ENCODE measurements at regions not wholly inside any gene's neighbourhood (a gene's known extent, or its start where the extent isn't known, plus 50 kb on each side); places are given as distances from the start of the nearest gene placed in this dataset.
"Not testable (repeated sequence)": the region's sequence is repeated elsewhere in the genome, so short reads cannot be mapped to it uniquely, and the experiment has no call there.

DNA sequence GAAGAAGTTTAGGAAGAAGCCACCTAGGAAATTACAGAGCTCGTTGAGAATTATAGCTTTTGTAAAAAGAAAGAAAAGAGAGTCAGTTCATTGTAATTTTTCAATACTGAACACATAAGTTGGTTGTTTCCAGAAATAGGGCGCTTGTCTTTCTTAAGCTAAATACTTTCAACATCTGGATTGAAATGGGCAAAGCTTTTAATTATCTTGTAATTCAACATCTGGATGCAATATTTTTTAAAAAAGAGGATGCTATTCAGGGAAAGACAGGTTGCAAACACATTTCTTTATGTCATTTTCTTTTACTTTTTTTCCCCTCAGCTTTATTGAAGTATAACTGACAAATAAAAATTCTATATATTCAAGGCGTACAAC is 100.7 kb upstream of the TRPC7 start:
- DNase-seq (ENCODE audit: low read depth in 3 of 3), result no peak

DNA sequence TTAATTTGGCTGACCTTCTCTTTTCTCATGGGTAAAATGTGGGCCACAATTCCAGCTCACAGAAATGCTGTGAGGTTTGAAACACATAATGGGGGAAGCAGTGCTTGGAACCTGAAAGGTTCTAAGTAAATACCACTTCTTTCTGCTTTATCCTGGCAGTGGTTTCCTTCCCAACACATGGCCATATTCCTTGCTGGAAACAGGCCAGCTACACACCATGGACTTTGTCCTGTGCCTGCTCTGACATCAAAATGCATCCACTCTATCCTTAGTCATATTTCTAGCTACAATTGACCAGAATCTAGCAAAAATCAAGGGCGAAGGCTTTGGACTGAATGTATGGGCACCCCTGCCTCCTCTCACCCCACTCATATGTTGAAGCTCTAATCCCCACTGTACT is 93.1 kb upstream of the TRPC7 start:
- DNase-seq (ENCODE audit: low read depth in 3 of 3), result no peak

DNA sequence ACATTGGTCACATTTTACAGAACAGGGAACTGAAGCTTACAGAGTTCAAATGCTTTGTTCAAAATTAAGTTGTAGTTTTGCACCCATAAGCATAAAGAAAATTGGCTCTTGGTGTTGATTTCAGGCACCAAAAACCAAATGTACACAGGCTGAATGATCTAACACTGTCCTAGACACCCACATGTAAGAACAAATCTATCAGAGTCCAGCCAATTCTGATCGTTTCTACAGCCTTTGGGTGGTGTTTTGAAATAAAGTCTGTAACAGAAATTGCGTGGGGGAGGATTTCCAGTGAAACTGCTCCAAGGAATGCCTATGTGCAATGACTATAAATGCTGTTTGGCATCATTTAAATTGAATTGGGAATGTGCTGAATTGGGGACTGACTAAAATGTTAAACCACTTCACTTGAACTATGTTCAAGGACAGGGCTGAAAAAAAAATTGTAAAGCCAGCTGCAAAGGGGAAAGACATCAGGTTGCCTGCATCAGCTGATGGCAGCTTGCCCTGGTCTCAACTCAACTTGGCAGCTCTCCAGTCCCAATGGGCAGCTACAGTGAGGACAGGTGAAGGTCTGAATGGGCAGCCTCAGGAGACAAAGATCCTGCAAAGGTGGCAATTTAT is 92.2 kb upstream of the TRPC7 start:
- DNase-seq (ENCODE audit: low read depth in 3 of 3), result no peak

DNA sequence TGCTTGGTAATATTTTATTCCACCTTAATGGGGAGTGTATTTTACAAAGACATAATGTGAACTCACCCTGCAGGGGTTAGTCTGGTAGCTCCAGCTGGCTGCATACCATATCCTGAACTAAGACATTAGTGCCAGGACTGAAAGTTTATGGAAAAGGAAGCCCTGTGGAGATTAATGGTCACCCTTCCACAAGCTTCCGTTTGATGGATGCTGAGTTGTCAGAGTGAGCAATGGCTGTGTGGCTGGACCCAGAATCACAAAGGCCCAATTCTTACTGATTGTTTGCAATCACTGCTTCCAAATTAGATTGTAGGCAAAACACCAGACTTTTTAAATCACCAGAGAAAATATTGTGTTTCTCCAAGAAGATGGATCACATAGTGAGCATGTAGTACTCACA is 90.1 kb upstream of the TRPC7 start:
- DNase-seq (ENCODE audit: low read depth in 3 of 3), result no peak

DNA sequence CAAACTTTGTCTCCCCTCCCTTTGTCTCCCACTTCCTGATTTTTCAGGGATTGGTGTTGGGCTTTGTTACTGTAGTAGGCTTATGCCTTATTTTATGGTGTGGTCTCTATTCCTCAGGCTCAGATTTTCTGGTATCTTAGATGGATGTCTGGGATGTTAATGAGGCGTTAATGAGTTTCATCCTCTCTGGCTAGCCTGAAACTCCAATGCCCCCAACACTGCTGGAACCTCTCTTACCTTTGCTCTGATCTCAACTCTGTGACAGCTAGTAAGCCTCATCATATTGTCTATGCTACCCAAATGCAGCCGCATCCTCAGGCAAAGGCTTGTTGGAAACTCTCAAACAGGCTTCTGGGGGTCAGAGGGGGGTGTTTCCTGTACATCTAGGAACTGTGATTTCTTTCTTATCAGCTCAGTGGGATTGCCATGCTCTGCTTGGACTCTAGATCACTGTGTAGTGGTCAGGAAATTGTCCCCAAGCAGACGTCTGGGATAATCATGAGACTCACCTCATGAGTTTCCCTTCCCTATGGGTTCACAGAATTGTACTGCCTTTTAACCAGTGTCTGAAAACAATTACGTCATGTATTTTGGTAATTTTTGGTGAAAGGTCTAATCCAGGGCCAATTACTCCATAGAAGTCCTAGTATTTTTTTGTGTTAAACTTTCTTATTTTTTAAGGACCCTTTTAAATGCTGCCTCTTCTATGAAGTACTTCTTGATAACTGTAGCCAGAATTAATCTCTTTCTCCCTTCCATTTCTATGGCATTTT is 88.8 kb upstream of the TRPC7 start:
- no peak for DNase-seq (ENCODE audit: low read depth in 3 of 3)

DNA sequence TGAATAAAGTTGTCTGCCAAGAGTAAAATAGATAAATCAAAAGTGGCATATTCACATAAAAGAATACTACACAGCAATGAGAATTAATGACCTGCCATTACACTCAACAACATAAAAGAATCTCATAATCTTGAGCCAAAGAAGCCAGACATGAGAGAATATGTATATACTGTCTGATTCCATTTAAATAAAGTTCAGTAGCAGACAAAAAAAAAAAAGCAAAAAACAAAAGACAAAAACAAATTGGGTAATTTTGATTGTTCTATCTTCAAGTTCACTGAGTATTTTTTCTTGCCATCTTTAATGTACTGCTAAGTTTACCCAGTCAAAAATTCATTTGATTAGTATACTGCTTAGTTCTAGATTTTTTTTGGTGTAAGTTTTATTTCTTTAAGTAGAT is 87.9 kb upstream of the TRPC7 start:
- no peak for DNase-seq (ENCODE audit: low read depth in 3 of 3)

DNA sequence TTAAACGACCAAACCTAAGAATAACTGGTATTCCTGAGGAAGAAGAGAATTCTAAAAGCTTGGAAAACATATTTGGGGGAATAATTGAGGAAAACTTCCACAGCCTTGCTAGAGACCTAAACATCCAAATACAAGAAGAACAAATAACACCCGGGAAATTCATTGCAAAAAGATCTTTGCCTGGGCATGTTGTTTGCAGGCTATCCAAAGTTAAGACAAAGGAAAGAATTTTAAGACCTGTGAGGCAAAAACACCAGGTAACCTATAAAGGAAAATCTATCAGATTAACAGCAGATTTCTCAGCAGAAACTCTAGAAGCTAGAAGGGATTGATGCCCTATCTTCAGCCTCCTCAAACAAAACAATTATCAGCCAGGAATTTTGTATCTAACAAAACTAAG is 82.2 kb upstream of the TRPC7 start:
- not testable (repeated sequence) for DNase-seq (ENCODE audit: low read depth in 3 of 3)

DNA sequence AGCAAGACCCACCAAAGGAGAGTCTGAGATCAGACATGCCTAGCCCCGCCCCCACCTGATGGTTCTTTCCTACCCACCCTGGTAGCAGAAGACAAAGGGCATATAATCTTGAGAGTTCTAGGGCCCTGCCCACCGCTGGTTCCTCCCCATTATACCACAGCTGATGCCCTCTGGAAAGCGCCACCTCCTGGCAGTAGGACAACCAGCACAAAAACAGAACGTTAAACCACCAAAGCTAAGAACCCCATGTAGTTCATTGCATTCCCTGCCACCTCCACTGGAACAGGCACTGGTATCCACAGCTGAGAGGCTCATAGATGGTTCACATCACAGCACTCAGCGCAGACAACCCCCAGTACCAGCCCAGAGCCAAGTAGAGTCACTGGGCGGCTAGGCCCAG is 81.2 kb upstream of the TRPC7 start:
- no peak for DNase-seq (ENCODE audit: low read depth in 3 of 3)

DNA sequence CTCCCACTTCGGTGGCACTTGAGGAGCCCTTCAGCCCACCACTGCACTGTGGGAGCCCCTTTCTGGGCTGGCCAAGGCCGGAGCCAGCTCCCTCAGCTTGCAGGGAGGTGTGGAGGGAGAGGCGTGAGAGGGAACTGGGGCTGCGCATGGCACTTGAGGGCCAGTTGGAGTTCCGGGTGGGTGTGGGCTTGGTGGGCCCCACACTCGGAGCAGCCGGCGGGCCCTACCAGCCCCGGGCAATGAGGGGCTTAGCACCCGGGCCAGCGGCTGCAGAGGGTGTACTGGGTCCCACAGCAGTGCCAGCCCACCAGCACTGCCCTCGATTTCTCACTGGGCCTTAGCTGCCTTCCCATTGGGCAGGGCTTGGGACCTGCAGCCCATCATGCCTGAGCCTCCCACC is 78.8 kb upstream of the TRPC7 start:
- not testable (repeated sequence) for DNase-seq (ENCODE audit: low read depth in 3 of 3)

DNA sequence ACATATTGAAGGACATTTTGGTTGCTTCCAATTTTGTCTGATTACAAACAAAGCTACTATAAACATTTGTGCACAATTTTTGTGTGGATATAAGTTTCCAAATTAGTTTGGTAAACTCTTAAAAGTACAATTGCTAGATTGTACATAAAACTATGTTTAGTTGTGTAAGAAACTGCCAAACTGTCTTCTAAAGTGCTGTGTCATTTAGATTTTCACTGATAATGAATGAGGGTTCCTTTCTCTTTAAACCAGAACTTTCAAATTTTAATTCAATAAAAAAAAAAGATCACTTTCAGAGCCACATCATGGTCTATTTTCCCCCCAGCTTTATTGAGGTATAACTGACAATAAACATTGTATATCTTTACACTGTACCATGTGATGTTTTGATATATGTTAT is 74.0 kb upstream of the TRPC7 start:
- DNase-seq (ENCODE audit: low read depth in 3 of 3), result no peak

DNA sequence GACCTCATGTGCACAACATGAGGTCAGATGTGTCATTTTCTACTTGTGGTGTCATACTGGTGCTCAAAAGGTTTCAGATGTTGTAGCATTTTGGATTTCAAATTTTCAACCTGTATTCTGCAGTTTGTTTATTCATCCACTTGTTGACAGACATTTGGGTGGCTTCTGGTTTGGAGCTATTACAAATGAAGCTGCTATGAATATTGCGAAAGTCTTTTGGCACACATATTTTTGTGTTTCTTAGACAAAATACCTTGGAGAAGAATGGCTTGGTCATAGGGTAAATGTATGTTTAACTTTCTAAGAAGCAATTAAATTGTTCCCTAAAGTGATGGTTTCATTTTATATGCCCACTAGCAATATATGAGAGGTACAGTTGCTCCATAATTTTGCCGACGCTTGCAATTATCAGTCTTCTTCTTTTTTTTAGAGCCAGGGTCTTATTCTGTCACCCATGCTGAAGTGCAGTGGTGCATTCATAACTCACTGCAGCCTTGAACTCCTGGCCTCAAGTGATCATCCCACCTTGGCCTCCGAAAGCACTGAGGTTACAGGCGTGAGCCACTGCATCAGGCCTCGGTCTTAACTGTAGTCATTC is 70.7 kb upstream of the TRPC7 start:
- no peak for DNase-seq (ENCODE audit: low read depth in 3 of 3)

DNA sequence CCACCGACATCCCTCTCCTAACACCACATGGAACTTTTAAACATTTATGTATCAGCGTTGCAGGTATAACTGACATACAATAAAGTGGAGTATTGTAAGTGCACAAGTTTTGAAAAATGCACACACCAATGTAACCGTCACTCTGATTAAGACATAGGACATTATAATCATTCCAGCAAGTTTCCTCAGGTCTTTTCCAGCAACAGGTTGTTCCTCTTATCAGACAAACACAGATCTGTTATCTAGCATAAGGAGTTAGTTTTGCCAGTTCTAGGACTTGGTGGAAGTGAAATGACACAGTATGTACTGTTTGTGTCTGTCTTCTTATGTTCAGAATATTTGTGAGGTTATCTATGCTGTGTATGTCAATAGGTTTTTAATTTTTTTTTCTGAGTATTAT is 69.5 kb upstream of the TRPC7 start:
- DNase-seq (ENCODE audit: low read depth in 3 of 3), result no peak

DNA sequence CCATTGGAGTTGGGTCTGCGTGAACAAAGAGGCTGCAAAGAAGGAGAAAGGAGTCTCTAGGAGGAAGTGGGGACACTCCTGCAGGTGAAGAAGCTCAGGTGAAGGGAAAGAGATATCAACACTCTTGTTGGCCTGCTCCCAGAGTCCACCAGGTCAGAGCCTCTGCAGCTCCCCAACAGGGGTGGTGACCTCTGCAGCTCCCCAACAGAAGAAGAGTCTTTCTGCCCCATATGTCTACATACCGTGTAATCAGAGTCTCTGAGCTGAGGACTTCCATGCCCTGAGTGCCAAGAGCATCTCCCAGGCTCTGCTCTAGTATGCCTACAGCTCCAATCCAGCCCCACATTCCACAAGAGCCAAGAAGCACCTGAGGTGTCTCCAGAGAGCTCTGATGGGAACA is 67.4 kb upstream of the TRPC7 start:
- no peak for DNase-seq (ENCODE audit: low read depth in 3 of 3)

DNA sequence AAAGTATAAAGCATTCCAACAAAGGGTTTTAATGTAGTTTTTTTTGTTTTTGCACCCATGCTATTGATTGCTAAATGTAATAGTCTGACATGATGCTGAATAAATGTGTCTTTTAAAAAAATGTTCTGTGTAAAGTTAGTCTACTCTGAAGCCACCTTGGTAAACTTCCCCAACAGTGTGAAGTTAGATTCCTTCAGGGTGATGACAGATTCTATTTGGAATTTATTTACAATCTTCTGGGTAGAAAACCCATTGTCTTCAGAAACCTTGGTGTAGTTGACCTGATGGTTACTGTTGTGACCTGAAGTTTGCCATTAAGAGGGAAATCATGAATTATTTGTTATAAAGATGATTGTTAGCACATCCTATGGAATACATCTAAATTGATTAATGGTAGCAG is 64.7 kb upstream of the TRPC7 start:
- DNase-seq (ENCODE audit: low read depth in 3 of 3), result no peak

DNA sequence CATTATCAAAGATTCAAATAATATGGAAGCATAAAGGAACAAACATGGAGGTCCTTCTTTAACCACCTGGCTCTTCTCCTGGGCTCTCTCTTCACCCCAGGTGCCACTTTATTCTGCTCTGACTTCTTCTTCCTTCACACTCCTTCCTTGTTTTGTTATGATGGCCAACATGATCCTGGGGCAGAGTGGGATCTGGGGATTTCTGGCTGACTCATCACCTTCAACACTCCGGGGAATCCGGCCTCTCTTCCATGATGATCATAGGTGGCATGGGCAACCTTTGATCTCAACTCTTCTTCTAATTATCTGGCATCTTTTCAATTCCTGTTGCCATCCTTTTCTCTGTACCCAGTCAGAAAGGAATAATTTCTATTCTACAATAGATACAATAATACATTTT is 62.1 kb upstream of the TRPC7 start:
- no peak for DNase-seq (ENCODE audit: low read depth in 3 of 3)

DNA sequence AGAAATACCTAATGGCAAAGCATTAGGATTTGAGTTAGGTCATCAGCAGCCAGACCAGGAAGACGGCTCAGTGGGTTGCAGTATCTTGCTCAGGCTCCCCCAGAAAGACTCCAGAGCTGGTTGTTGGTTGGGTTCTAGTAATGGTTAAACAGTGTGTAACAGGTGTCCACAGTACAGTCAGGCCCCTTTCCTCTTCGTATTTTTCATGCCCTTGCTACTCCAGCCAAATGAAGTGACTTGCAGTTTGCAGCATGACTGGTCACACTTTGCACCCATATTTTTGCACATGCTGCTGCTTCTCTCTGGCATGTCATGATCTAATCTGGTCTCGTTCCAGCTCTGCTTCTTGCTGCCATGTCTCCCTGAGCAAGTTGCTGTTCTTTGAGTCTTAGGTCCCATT is 60.6 kb upstream of the TRPC7 start:
- no peak for DNase-seq (ENCODE audit: low read depth in 3 of 3)

DNA sequence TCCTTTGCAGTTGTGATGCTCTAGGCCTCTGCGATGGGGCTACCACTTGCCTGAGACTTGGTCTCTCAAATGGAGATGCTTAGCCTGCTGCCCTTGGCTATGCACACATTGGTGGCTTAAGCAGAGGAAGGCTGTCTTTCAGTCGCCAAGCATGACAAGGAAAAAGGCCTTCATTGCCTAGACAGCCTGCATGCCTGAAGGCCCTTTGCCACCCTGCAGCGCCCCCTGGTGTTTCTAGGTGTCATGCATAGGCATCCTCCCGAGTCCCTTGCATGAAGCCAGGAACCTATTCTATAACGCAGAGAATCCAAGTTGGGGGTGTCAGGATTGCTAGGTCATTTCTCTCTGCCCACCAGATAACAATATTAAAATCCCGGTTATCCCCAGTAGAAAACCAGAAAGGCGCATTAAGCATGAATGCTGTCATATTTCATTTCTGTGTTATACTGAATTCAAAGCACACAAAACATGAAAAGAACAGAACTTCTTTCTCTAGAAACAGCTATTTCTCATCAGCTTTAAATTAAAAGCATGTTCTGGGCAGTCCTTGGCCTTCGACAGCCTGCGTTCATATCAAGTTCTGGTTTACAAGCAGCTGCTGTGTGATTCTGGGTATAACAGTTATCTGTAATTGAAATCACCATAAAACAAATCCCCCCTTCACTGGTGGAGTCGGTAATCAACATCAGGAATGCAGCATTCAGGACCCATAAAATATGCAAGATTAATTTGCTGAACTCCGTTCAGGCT is 59.7 kb upstream of the TRPC7 start:
- DNase-seq (ENCODE audit: low read depth in 3 of 3), result peak; percentile 13 to 52 (median 23)

DNA sequence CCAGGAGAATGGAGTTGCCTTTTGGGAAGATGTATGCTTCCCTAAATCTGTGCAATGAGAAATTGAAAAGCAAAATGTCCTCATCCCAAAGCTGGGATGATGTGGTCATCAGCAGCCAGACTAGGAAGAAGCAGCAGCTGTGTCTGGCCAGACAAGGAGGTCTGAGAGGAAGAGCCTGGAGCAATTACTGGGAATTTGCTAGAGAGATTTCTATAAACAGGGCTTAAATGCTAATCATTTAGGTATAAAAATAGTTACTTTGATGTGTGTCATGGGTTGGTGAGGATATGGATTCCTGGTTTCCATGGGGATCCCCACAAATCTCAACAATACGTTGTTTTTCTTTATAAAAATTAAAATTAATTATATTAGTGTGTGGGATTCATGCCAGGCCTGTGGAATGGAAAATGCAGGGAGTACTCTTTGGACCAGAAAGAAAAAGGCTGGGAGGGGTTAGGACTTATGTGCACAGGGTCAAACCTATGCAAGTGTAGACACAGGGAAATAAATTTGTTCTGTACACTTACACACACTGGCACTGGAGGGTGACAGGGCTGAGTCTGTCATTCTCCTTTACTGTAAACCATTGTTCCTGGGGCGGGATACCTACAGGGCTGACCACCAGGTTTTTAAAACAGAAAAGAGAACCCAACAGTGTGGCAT is 58.7 kb upstream of the TRPC7 start:
- DNase-seq (ENCODE audit: low read depth in 3 of 3), result no peak

DNA sequence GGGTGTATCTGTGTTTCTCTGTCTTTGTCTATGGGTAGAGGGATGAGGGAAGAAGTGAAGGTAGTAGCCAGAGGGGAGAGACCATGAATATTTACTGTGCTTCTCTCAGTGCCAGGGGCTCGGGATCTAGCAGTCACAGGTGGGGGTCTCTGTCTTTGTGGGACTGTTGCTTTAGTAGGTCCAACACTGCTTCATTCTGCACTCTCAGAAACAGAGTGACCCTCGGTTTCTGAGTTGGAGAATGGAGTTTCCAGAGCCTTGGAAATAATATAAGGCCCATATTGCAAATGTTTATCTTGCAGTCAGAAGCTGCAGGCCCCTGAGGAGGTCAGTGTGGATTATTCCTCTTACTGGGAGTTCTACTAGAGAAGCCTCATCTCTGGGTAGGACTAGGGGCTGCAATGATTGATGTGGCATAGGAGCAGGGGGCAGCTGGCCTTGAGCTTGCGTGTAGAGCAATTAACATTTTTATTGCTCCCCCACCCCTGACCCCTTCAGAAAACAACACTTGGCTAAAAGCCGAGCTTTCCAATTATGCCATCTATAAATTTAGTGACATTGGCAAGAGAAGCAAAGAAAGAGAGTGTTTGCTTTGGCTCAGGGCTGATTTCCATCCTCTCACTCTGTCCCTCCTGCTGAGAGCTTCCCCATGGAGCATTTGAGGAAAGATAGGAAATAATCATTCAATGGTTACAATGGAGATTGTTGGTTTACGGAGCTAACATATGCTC is 55.0 kb upstream of the TRPC7 start:
- no peak for DNase-seq (ENCODE audit: low read depth in 3 of 3)

DNA sequence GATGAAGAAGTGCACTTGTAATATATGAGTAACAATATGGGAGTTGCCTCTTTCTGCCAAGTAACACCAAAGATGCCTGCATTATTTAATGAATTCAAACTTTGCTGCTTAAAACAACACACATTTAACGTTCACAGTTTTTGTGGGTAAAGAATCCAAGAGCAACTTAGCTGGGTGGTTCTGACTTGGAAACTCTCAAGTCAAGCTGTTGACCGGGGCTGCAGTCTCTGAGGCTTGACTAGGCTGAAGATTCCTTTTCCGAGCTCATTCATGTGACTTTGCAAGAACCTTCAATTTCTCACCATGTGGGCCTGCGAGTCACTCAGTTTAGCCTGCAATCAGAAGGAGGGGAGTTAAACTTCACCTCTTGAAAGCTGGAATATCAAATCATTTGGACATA is 53.0 kb upstream of the TRPC7 start:
- no peak for DNase-seq (ENCODE audit: low read depth in 3 of 3)
